ENCODE measurements at regions not wholly inside any gene's neighbourhood (a gene's known extent, or its start where the extent isn't known, plus 50 kb on each side); places are given as distances from the start of the nearest gene placed in this dataset.

GRCh38 chr1:234675572-234675971, 65.6 kb upstream of the IRF2BP2 start:
- TF ChIP-seq SMC3 (conservative IDR thresholded peaks at IDR 0.05; ENCODE audit: poor library complexity): no peak
- TF ChIP-seq, protein P1, sequence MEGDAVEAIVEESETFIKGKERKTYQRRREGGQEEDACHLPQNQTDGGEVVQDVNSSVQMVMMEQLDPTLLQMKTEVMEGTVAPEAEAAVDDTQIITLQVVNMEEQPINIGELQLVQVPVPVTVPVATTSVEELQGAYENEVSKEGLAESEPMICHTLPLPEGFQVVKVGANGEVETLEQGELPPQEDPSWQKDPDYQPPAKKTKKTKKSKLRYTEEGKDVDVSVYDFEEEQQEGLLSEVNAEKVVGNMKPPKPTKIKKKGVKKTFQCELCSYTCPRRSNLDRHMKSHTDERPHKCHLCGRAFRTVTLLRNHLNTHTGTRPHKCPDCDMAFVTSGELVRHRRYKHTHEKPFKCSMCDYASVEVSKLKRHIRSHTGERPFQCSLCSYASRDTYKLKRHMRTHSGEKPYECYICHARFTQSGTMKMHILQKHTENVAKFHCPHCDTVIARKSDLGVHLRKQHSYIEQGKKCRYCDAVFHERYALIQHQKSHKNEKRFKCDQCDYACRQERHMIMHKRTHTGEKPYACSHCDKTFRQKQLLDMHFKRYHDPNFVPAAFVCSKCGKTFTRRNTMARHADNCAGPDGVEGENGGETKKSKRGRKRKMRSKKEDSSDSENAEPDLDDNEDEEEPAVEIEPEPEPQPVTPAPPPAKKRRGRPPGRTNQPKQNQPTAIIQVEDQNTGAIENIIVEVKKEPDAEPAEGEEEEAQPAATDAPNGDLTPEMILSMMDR (IDR thresholded peaks at IDR 0.05; ENCODE audit: poor library complexity, severe bottlenecking): no peak
- no peak for TF ChIP-seq EP300 (conservative IDR thresholded peaks at IDR 0.05; ENCODE audit: poor library complexity, severe bottlenecking)
- no peak for TF ChIP-seq MXI1 (conservative IDR thresholded peaks at IDR 0.05; ENCODE audit: poor library complexity, severe bottlenecking)
- no peak for TF ChIP-seq POLR2AphosphoS5 (IDR thresholded peaks at IDR 0.05)
- TF ChIP-seq RAD21 (conservative IDR thresholded peaks at IDR 0.05): no peak
- TF ChIP-seq REST (IDR thresholded peaks at IDR 0.05; ENCODE audit: borderline replicate concordance): no peak
- no peak for TF ChIP-seq EZH2 (IDR thresholded peaks at IDR 0.05; ENCODE audit: borderline replicate concordance, insufficient read depth, low read length, poor library complexity, severe bottlenecking)

Data from neural cell (in vitro differentiated cells).